Lower leg skin (tissue), 3 donors: ENCODE measurements at regions not wholly inside any gene's neighbourhood (a gene's known extent, or its start where the extent isn't known, plus 50 kb on each side); places are given as distances from the start of the nearest gene placed in this dataset.

Experiments used
- POLR2A ChIP-seq, 2 donors: fragments of 450-650 bp; IDR thresholded peaks; one replicate each; pipeline ENCODE4 v1.6.1; 2016 to 2017; ENCODE audit warnings: antibody characterized with exemption in 2 of 2, mild to moderate bottlenecking in 1 of 2, moderate library complexity in 1 of 2
- TF ChIP-seq, protein P1 (sequence below), 3 donors: fragments of 450-650 bp; IDR thresholded peaks; one replicate each; pipeline ENCODE4 v1.5.1; 2016; ENCODE audit warnings: antibody characterized with exemption in 3 of 3, mild to moderate bottlenecking in 3 of 3, moderate library complexity in 2 of 3

DNA sequence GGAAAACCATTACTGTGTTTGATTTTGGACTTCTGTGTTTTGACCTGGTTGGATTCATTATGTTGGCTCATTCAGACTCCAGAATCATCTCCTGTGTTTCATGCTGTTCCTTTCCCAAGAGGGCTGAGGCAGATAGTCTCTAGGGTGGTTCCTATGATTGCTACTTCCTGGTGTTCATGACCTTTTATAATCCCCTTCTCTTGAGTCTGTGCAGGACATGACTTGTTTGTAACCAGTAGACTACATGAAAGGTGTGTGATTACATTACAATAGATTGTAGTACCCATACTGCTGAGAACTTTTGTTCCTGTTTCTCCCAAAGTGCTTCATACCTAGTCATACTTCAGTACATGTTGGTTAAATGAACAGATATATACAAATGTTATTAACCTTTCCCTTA is 700.6 kb downstream of the METTL15 start:
- TF ChIP-seq, protein P1, sequence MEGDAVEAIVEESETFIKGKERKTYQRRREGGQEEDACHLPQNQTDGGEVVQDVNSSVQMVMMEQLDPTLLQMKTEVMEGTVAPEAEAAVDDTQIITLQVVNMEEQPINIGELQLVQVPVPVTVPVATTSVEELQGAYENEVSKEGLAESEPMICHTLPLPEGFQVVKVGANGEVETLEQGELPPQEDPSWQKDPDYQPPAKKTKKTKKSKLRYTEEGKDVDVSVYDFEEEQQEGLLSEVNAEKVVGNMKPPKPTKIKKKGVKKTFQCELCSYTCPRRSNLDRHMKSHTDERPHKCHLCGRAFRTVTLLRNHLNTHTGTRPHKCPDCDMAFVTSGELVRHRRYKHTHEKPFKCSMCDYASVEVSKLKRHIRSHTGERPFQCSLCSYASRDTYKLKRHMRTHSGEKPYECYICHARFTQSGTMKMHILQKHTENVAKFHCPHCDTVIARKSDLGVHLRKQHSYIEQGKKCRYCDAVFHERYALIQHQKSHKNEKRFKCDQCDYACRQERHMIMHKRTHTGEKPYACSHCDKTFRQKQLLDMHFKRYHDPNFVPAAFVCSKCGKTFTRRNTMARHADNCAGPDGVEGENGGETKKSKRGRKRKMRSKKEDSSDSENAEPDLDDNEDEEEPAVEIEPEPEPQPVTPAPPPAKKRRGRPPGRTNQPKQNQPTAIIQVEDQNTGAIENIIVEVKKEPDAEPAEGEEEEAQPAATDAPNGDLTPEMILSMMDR (IDR thresholded peaks at IDR 0.05), result no peak
- TF ChIP-seq POLR2A (IDR thresholded peaks at IDR 0.05), result no peak
